GM19025 (cell line): ENCODE measurements at regions not wholly inside any gene's neighbourhood (a gene's known extent, or its start where the extent isn't known, plus 50 kb on each side); places are given as distances from the start of the nearest gene placed in this dataset.

Source experiments
- ATAC-seq: cut with Tn5 transposase; IDR thresholded peaks from one replicate; pipeline ENCODE4 v1.9.1; 2021; ENCODE audit warnings: mild to moderate bottlenecking, low read depth, moderate library complexity; ENCODE audit not compliant: unreplicated experiment

DNA sequence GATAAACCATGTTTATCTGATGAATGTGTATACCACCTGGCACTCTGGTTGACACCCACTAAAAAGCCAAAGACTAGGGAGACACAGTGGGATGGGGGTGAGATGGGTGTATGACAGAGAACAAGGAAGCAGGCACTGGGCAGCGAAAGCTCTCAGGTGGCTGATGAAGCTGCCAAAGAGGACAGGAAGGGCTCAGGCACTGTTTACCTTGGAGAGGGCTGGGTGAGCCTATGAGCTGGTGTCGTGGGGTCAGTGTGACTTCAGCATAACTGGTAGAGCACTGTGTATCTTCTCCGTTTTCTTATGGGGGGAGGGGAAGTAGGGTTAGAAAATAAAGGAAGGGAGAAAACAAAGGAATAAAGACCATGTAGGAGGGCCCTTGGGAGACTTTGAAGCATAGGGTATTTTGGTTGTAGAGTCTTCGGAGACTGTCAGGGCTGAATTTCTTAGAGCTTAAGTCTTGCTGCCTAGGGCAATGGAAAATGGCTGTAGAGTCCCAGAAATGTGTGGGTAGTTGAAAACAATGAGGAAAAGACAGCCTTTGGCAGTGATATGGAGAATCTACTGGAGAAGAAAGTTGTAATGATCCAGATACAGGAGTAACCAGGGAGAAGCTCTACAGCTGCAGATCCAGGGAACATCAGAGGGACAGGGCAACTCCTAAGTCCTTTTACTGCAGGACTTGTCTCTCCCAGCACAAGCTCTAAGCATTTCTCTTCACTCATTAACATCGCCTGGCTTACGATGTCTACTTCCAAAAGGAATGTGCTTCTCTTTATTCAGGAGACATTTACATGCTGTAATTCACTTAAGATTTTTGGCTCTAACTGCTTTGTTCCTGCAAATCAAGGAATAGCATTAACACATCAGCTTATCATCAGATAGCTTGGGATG, 120.0 kb downstream of the AQP4 start:
- ATAC-seq: no peak

GRCh38 chr18:26741758-26742157, 123.7 kb downstream of the AQP4 start:
- no peak for ATAC-seq

DNA sequence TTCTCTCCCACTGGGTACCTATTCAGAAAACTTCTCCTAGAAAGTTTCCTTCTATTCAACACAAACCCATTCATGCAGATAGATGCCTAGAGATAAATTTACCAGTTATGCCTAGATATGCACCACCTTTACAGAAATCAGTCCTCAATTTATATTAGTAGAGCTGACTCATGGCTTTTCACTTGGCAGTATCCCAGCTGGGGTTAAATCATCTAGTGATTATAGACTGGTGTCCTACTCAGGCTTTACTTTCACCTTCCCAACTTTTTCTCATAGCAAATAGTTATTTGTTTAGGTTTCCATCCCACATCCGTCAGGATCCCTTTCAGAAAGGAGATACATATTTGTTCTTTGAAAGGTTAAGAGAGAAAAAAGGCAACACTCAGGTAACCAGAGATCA, 124.5 kb downstream of the AQP4 start:
- ATAC-seq: no peak

DNA sequence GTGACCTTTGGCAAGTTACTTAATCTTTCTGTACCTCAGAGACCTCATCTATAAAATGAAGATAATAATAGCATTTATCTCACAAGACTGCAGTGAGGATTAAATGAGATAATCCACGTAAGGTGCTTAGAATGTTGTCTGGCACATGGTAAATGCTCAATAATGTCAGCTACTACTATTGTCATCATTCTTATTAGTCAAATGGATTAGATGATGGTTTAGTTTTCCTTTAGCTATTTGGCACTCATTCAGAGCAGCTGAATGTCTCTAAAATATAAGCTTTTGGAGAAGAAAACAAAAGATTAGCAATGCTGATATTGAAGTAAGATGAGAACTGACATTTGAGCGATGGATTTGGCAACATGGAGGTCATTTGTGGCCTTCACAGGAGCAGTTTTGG, 125.1 kb downstream of the AQP4 start:
- ATAC-seq: no peak

DNA sequence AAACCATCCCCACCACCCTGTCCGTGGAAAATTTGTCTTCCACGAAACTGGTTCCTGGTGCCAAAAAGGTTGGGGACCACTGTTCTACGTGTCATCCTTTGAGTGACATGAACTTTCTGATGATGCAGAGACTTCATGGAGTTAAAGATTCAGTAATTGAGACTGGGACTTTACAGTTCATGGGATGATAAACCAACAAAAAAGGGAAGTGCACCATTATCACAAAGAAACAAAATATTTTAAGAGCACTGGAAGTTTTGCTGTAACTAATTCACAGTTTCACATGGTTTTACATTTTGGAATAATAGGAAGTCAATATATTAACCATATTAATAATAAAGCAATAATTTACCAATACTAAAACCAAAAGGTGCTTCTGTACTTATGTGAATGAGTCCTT, 126.8 kb downstream of the AQP4 start:
- ATAC-seq: no peak

- no peak for ATAC-seq
Observed at GRCh38 chr18:26736301-26736700, 129.2 kb downstream of the AQP4 start.

DNA sequence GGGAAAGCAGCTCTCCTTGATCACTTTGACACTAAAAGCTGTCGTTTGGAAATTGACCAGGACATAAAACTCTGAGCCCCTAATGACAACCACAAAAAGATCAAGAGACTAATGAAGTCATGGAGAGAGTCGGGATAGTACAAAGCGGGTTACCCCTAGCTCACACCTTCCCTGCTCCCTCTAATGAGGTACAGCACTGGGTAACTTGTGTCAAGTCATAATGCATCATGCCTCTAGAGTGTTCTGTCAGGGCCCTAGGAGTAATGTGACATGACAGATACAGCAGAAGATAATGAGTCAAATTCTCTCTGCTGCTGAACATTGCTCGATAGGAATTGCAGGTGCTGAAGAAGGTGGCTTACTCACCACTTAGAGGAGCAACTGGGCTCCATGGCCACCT, 130.7 kb downstream of the AQP4 start:
- no peak for ATAC-seq

- no peak for ATAC-seq
Observed at GRCh38 chr18:26729449-26729848, 136.1 kb downstream of the AQP4 start.

- ATAC-seq: no peak
Observed at GRCh38 chr18:26729008-26729407, 136.5 kb downstream of the AQP4 start.

DNA sequence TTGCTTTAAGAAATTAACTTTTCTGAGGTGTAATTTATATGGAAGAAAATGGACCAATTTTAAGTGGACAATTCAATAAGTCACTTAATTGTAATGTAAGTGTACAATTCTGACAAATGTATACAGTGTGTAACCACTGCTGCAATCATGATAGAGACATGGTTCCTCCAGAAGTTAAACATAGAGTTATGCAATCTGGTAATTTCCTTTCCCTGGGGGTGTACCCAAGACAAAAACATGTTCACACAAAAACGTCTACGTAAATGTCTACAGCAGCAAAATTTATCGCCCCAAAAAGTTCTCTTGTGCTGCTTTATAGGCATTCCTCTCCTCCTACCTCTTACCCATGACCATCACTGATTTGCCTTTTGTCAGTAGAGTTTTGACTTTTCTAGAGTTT, 141.5 kb downstream of the AQP4 start:
- no peak for ATAC-seq

- ATAC-seq: no peak
Observed at GRCh38 chr18:26722565-26722931, 143.0 kb downstream of the AQP4 start.

DNA sequence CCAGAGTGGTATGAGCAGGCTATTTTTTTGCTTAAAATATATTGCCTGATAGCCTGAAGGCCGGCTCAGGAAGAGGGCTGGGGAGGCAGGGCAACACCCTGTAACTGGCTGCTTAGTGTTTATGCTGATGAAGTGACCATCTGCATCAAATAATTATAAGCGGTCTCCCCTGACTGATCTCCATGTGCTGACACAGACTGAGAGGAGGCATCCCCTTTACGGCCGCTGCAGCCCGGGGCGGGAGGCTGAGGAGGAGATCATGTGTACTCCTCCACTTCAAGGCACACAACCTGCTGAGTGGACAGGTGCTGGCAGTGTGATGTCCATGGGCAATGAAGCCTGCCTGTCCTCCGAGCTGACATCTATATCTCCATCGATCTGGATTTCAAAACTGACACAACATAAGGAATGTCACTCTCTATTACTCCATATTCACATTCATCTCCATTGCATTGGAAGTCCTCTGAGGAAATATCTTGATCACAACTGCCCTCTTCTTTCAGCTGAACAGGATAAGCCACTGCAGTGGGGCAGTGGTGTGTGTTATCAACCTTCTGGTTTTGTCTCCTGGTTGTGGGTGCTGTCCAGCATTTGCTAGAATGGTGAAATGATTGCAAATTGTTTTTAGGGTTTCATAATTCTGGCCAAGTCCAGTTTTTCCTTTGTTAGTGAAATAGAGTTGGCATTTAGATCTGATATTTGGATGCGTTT, 143.5 kb downstream of the AQP4 start:
- no peak for ATAC-seq

GRCh38 chr18:26719896-26720295, 145.6 kb downstream of the AQP4 start:
- ATAC-seq: no peak

- ATAC-seq: no peak
Observed at GRCh38 chr18:26717123-26717719, 148.3 kb downstream of the AQP4 start.

GRCh38 chr18:26714739-26715138, 150.8 kb downstream of the AQP4 start:
- ATAC-seq: no peak

- no peak for ATAC-seq
Observed at GRCh38 chr18:26711756-26712155, 153.8 kb downstream of the AQP4 start.

DNA sequence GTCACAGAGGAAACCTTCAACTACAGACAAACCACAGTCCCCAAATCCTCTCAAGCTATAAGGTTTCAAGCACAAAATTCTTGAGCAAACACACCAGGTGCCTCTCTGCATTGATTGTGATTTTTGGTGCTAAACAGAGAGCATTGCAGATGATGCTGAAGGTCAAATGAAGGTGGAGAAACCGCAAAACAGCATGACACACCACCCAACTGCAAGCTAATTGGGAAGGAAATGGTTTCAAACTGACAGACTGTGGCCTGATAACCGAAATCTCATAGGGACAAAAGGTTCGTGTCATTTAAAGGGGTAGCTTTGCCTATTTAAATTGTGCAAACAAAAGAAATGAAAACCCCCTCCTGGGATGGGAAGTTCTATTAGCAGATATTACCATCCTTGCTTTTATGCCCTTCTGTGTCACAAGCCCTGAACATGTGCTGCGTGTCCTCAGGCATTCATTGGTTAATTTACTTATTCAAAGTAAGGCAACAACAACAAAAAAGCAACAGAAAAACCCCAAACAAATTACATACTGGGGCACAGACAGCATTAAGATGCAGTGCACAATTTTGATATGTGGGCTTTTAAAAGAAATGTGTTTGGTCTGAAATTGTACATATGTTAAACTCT, 154.9 kb downstream of the AQP4 start:
- ATAC-seq: peak; percentile 76

DNA sequence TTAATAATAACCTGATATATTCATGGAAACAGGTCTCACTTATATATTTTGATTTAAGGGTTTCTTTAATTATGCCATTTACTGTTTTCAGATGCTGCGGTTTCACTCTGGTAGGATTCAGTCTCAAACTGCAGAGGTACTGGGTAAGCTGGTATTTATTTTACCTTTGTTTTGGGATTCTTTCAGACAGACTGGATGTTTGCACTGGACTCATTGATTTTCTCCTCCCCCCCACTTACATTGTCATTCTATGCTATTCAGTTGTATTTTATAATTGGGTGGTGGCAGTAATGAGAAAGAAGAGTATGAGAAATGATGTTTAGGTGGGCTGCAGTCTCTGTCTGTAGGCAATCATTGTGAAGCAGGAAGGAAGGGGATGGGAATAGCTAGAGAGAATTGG, 155.6 kb downstream of the AQP4 start:
- ATAC-seq: no peak

- no peak for ATAC-seq
Observed at GRCh38 chr18:26708806-26709716, 156.4 kb downstream of the AQP4 start.

DNA sequence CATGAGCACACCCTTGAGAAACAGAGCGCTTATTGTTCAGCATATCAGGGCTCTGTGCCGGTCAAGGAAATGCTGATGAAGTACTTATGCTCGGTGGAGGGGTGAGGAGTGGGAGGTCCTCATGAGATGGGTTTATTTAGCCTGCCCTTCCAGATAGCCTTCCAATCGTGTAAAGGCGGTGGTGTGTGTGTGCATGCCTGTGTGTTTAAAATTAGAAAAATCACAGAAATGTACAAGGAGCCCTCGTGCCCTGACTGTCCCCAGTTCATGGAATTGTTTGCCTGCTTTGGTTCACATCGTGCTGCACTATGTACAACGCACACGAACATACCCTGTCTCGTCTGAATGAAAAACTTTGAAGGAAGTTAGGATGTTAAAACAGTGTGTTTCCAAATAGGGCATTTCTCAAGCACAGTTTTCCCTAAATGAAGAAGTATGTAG, 158.6 kb downstream of the AQP4 start:
- ATAC-seq: no peak
